Fibroblast of peridontal ligament (primary cell): ENCODE measurements at regions not wholly inside any gene's neighbourhood (a gene's known extent, or its start where the extent isn't known, plus 50 kb on each side); places are given as distances from the start of the nearest gene placed in this dataset.

ENCODE experiments used
- DNase-seq: peaks from one replicate; pipeline ENCODE4 v3.0.0-alpha.2; 2010; ENCODE audit errors: extremely low read depth

DNA sequence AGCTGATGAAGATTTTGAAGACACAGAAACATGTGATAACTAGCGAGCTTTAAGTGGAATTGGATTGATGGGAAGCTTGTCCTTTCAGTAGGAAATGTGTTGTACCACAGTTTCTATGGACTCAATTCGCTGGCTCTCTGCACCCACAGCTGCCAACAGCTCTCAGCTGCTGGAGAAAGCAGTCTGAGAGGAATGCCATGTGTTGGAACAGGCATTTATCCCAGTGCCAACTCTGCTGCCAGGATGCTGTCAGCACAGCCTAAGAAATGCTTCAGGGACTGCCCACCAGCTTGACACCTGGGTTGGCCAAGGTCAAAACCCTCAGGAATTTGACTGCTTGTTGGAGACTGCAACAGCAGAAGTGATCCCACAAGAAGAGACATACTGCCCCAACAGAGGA is 193.0 kb upstream of the THSD7B start:
- no peak for DNase-seq

GRCh38 chr2:136557203-136557602 is 208.1 kb upstream of the THSD7B start:
- no peak for DNase-seq

DNA sequence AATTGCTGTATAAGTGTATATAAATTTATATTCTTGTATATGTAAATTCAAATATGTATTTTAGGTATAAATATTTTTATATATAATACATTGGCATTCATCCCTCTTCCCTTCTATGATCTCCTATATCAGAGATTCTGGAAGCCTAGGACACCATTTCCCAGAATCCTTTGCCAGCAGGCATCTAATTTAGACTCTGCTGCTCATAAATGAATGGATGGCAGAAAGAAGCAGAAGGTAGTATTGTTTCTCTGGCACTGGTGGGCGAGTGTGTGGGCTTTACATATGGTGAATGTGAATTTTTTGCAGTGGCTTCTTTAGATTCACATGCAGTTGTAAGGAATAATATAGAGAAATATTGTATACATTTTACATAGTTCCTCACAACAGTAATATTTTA is 215.2 kb upstream of the THSD7B start:
- no peak for DNase-seq

- no peak for DNase-seq
Measured at GRCh38 chr2:136539355-136539754, 226.0 kb upstream of the THSD7B start.

GRCh38 chr2:136538489-136538888 is 226.9 kb upstream of the THSD7B start:
- DNase-seq: no peak

GRCh38 chr2:136534811-136535210 is 230.5 kb upstream of the THSD7B start:
- DNase-seq: no peak

DNA sequence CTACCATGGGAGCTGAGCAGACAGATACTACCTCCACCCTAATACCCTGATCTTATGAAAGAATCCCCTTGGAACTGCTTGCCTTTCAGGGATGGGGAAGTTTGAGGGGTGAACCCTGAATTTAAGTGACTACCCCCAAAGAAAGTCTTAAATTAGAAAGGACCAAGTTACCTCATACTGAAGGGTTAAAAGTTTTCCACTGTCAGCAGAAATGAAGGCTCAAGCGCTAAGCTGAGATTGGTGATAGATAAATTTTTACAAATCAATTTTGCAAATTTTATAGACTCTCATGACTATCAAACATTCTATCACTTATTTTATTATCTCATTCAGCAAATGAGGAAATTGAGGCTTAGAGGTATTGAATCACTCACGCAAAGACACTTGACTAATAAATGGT is 233.2 kb upstream of the THSD7B start:
- DNase-seq: no peak

DNA sequence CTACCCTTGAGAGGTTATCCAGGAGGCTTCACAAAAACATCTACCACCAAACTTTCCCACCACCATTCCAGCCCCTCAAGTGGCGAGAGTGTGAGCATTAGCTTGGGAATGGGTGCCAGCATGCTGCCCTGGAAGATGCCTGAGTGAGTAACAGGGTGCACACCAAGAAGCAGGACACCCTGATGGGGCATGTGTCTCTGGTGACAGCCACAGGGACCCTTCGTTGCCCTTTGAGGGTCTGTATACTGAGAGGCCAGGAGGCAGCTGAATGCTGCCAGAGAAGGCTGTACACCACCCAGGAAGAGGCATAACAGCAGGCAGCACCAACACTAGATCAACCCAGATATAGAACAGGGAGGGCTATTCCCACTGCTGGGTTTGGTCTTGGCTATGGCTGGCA is 233.6 kb upstream of the THSD7B start:
- no peak for DNase-seq

DNA sequence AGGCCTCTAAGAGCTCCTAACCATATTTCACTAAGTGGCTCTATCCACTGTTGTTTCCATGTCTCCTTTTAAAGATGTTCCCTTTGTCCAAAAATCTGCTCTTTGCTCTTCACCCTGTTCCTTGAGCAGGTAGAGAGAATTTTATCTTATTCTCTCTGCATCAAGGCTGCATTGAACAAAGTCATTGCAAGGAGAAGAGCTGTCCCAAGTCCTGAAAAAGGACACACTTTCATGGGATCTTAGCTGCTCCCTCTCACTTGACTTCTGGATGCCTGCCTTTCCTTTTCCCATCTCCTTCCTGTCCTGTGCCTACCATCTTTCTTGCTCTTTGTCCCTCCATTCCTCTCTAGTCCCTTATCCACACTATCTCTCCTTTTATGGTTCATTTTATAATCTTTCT is 235.2 kb upstream of the THSD7B start:
- no peak for DNase-seq

- DNase-seq: peak; percentile 2
Measured at GRCh38 chr2:136527560-136527959, 237.8 kb upstream of the THSD7B start.

GRCh38 chr2:136522724-136523123 is 242.6 kb upstream of the THSD7B start:
- no peak for DNase-seq

- no peak for DNase-seq
Measured at GRCh38 chr2:136517716-136518115, 247.6 kb upstream of the THSD7B start.

- no peak for DNase-seq
Measured at GRCh38 chr2:136510244-136510643, 255.1 kb upstream of the THSD7B start.

DNA sequence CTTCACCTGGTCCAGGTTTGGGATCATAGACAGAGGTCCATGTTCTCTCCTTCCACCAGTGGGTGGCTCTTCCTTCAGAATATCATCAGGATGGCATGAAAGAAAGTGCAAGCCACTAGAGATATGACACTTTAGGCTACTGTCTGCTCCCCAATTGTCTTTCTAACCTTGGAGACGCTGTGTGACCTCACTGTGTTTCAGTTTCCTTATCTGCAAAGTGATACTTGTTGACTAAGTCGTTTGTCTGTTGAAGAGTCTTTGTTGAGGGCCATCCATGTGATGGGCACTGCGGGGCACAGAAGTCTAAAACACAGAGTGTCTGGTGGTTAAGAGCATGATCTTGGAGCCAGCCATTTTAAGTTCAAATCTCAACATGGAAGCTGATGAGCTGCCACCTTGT is 259.9 kb upstream of the THSD7B start:
- no peak for DNase-seq

GRCh38 chr2:136502660-136503059 is 262.7 kb upstream of the THSD7B start:
- DNase-seq: no peak

- no peak for DNase-seq
Measured at GRCh38 chr2:136497709-136498108, 267.6 kb upstream of the THSD7B start.

DNA sequence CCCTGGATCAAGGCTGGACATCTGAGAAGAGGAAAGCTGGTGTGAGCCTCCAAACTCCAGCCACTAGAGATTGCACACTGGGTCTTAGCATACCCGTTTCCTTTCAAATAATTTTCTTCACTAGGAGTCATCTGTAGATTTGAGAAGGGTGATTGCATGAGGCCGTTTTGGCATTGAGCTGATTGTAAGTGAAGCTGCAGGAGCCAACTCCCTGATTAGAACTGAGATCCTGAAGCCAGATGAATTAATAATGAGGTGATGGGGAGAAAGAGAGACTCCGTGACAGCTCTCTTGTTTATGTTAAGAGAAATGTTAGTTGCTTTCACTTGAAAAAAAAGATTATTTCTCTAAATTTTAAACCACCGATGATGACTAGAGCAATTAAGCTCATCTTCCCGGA is 268.4 kb upstream of the THSD7B start:
- no peak for DNase-seq

DNA sequence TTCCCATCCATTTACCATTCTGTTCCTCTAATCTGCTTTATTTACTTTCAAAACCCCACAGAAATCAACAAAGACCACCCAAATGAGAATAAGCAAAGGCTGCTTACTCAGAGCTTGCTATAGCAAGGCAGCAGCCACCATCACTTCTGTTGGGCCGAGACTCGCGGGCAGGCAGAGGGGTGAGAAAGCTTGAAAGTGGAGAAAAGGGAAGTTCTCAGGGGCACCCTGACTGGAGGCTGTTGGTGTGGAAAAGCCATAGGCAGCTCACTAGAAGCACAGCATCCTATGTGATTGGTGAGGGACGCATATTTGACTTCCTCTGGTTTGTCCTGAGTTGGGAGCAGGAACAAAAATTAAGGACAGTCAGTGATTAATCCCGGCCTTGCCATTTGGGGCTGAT is 269.7 kb upstream of the THSD7B start:
- DNase-seq: no peak

DNA sequence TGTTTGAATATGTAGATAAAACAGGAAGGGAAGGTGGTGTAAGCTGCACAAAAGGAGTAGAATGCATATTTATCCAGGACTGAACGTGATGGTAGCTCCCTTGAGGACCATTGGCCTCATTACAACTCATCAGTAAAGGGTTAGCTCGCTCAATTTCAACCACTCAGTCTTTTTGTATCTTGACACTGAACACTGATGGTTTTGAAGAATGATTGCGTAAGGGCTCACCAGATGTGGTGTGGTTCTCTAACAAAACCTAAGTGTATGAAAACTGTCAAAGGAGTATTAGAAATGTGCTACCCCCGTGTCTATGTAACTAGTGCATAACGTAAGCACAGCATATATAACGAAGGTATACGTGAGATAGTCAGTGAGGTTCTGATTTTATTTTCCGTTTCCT is 272.4 kb upstream of the THSD7B start:
- no peak for DNase-seq

GRCh38 chr2:136490100-136490499 is 275.2 kb upstream of the THSD7B start:
- DNase-seq: no peak

DNA sequence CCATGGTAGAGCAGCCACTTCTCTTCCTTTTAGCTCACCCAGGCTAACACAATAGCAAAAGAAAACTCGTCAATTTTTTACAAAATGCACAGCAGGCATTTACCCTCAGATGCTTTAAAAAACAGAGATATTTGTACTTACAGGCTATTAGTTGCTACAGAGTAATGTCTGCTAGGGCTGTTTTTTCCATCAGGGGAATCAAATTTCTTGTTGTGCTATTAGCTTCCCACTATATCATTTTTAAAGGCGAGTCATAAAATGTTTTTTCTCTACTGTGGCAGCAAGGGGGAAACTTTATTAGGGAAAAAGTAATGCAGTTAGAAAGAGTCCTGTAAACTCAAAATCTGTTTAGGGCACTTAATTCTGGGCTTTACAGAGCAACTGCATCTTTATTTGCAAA is 277.9 kb upstream of the THSD7B start:
- no peak for DNase-seq

- DNase-seq: no peak
Measured at GRCh38 chr2:136486115-136486514, 279.2 kb upstream of the THSD7B start.

DNA sequence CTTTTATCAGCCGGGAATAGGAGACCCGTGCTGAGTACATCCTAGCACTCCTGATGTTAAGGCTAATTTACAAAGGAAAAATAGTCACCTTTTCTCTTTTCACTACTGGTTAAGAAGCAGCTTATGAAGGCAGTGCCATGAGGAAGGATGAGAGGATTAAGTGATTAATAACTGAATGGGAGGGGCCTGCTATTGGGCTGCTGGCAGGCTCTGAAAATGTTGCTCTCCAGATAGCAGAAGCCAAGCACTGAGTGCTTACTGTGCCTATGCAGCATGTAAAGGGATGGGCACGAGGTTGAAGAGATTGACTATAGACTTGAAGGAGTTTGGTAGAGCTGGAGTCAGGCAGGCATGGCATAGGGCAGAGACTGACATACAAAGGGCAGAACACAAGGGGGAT is 282.4 kb upstream of the THSD7B start:
- DNase-seq: no peak

DNA sequence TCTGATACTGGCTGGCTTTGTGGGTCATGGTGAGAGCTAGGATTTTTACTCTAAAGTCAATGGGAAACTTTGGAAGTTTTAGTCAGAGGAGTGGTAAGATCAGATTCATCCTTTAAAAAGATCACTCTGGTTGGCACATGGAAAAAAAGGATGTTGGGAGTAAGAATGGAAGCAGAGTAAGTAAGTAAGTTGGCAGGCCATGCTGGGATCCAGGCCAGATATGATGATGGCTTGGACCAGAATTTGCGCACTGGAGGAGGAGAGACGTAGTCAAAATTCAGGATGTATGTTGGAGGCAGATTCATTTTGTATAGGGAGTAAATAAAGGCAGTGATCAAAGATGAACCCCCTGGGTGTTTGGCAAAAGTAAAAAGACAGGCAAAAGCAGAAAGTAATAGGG is 283.3 kb upstream of the THSD7B start:
- no peak for DNase-seq

DNA sequence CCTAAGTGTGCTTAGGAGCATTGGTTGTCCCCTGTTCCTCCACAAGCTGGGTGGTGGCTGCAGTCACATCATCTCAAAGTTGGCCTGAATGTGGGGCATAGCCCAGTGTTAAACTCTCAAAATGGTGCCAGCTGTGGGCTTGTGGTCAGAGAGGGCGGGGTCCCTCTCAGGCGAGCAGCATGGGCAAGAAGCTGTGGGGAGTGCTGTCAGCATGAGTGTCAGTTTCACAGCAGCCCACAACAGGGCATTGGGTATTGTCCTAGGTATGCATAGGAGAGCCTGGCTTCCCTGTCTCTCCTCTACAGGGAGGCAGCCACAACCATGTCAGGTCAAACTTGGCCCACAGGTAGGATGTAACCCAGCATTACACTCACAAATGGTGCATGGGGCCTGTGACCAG is 285.6 kb upstream of the THSD7B start:
- DNase-seq: no peak
